Body of pancreas (tissue), 4 donors: ENCODE measurements at regions not wholly inside any gene's neighbourhood (a gene's known extent, or its start where the extent isn't known, plus 50 kb on each side); places are given as distances from the start of the nearest gene placed in this dataset.

Source experiments
- ATAC-seq: fragments of 150-250 bp; one replicate; pipeline ENCODE4 v1.9.1; 2016
- DNase-seq, 4 donors: peaks; one replicate each; pipeline ENCODE4 v3.0.0-alpha.2; 2019
- H3K27ac ChIP-seq, 4 donors: fragments of 200-600 bp; sonication (generic); 1 replicate in 3 of 4; 2 replicates in 1 of 4; pipeline versions ENCODE4 v1.5.1 to v1.6.1; 2016 to 2019; ENCODE audit warnings: mild to moderate bottlenecking in 1 of 4, mixed read lengths in 1 of 4, moderate library complexity in 1 of 4
- H3K27me3 ChIP-seq, 2 donors: fragments of 200-600 bp; sonication (generic); one replicate each; pipeline ENCODE4 v1.6.0; 2016; ENCODE audit warnings: mild to moderate bottlenecking in 1 of 2
- H3K36me3 ChIP-seq, 2 donors: fragments of 200-600 bp; sonication (generic); replicated peaks in 1 of 2; 2 replicates each; pipeline ENCODE4 v1.5.1; 2016; ENCODE audit warnings: low read depth in 2 of 2; ENCODE audit not compliant: insufficient read depth in 1 of 2
- H3K4me1 ChIP-seq: fragments of 200-600 bp; sonication (generic); one replicate; pipeline ENCODE4 v1.6.0; 2016
- H3K4me3 ChIP-seq, 2 donors: fragments of 200-600 bp; sonication (generic); 1 replicate in 1 of 2; 2 replicates in 1 of 2; pipeline ENCODE4 v1.5.1; 2016 to 2019
- H3K9me3 ChIP-seq, 3 donors: fragments of 200-600 bp; sonication (generic); 1 replicate in 2 of 3; 2 replicates in 1 of 3; pipeline ENCODE4 v1.5.1; 2016
- CTCF ChIP-seq, 7 experiments: fragments of 450-650 bp in 4 of 7; fragments of 200-600 bp in 3 of 7; sonication (generic) in 3 of 7; IDR thresholded peaks; one replicate each; pipeline ENCODE4 v1.5.1; 2016 to 2019; ENCODE audit warnings: antibody characterized with exemption in 7 of 7
- POLR2A ChIP-seq, 3 donors: fragments of 450-650 bp; IDR thresholded peaks; one replicate each; pipeline ENCODE4 v1.6.1; 2016; ENCODE audit warnings: antibody characterized with exemption in 3 of 3, mild to moderate bottlenecking in 2 of 3
- WGBS, 2 donors: methylation state at CpG; one replicate each; pipeline ENCODE4 v1.1.5; 2017; 5-methylcytosine and 5-hydroxymethylcytosine counted together
- intact Hi-C: fragments of 100-400 bp; cut with DNase I; formaldehyde crosslinking; loops from one replicate; pipeline ENCODE4 v1.15.1; 2023

GRCh38 chr5:121706686-121707085 lies 145.0 kb upstream of the FTMT start:
- TF ChIP-seq POLR2A (IDR thresholded peaks at IDR 0.05): no peak
- Histone ChIP-seq H3K4me1 (no peaks in the 10 kb centered on the region), H3K36me3 (no peaks in the 10 kb centered on the region), H3K4me3 (no peak overlapping the region), H3K27me3 (no peaks in the 10 kb centered on the region), H3K27ac (no peak overlapping the region), H3K9me3 (no peaks in the 10 kb centered on the region)
- ATAC-seq: no peak
- 28 to 37% methylated on average over 2 of the region's 2 CpGs for WGBS, 2 donors
- no peak for DNase-seq
- intact Hi-C loops: no loop called here

- DNase-seq (no peak), ATAC-seq (no peak)
- Histone ChIP-seq H3K36me3 (no peaks in the 10 kb centered on the region), H3K27ac (no peak overlapping the region), H3K27me3 (no peaks in the 10 kb centered on the region), H3K4me3 (no peak overlapping the region), H3K9me3 (no peaks in the 10 kb centered on the region), H3K4me1 (no peaks in the 10 kb centered on the region)
- WGBS, 2 donors: 59 to 60% methylated on average over 1 of the region's 1 CpG
- intact Hi-C loops: no loop called here
- TF ChIP-seq CTCF (IDR thresholded peaks at IDR 0.05): no peak
- no peak for TF ChIP-seq POLR2A (IDR thresholded peaks at IDR 0.05)
Measured at GRCh38 chr5:121707178-121707577, 144.5 kb upstream of the FTMT start.

- Histone ChIP-seq H3K9me3 (no peaks in the 10 kb centered on the region), H3K27ac (no peak overlapping the region), H3K36me3 (no peaks in the 10 kb centered on the region), H3K27me3 (no peaks in the 10 kb centered on the region), H3K4me3 (no peak overlapping the region), H3K4me1 (no peaks in the 10 kb centered on the region)
- ATAC-seq (no peak), DNase-seq (no peak)
- intact Hi-C loops: no loop called here
- TF ChIP-seq POLR2A (IDR thresholded peaks at IDR 0.05) (no peak), CTCF (IDR thresholded peaks at IDR 0.05) (no peak)
Measured at GRCh38 chr5:121711416-121711815, 140.3 kb upstream of the FTMT start.

- H3K36me3 ChIP-seq: no peaks in the 10 kb centered on the region
- no peaks in the 10 kb centered on the region for H3K27me3 ChIP-seq
- TF ChIP-seq CTCF (IDR thresholded peaks at IDR 0.05) (no peak), POLR2A (IDR thresholded peaks at IDR 0.05) (no peak)
- 43 to 55% methylated on average over 2 of the region's 2 CpGs for WGBS, 2 donors
- H3K9me3 ChIP-seq: no peaks in the 10 kb centered on the region
- ATAC-seq (no peak), DNase-seq (no peak)
- H3K27ac ChIP-seq: no peak overlapping the region
- no peak overlapping the region for H3K4me3 ChIP-seq
- intact Hi-C loops: no loop called here
- no peaks in the 10 kb centered on the region for H3K4me1 ChIP-seq
Measured at GRCh38 chr5:121719255-121719654, 132.4 kb upstream of the FTMT start.

- Histone ChIP-seq H3K4me3 (no peak overlapping the region), H3K36me3 (no peaks in the 10 kb centered on the region), H3K27me3 (no peaks in the 10 kb centered on the region), H3K4me1 (no peaks in the 10 kb centered on the region), H3K27ac (no peak overlapping the region), H3K9me3 (no peaks in the 10 kb centered on the region)
- TF ChIP-seq POLR2A (IDR thresholded peaks at IDR 0.05) (no peak), CTCF (IDR thresholded peaks at IDR 0.05) (no peak)
- DNase-seq (no peak), ATAC-seq (no peak)
- WGBS, 2 donors: 18 to 33% methylated on average over 1 of the region's 1 CpG
- intact Hi-C loops: no loop called here
Measured at GRCh38 chr5:121725450-121725849, 126.2 kb upstream of the FTMT start.
